RWPE2 (cell line): ENCODE measurements at regions not wholly inside any gene's neighbourhood (a gene's known extent, or its start where the extent isn't known, plus 50 kb on each side); places are given as distances from the start of the nearest gene placed in this dataset.

ENCODE experiments used
- ATAC-seq: fragments of 200-7000 bp; cut with Tn5 transposase; 3 replicates; pipeline ENCODE4 v1.9.1; 2021; ENCODE audit warnings: low read depth
- DNase-seq: peaks from one replicate; pipeline ENCODE4 v3.0.0-alpha.2; 2020; ENCODE audit warnings: low spot score
- H3K27ac ChIP-seq: fragments of 450-650 bp; 2 replicates; pipeline ENCODE4 v1.5.1; 2017; ENCODE audit warnings: mild to moderate bottlenecking; ENCODE audit not compliant: poor library complexity, severe bottlenecking
- H3K27me3 ChIP-seq: fragments of 250-450 bp; sonication (Bioruptor Pico); 2 replicates; pipeline ENCODE4 v1.5.1; 2021; ENCODE audit warnings: mild to moderate bottlenecking, moderate library complexity; ENCODE audit not compliant: insufficient read depth, poor library complexity, severe bottlenecking
- H3K36me3 ChIP-seq: fragments of 250-450 bp; sonication (Bioruptor Pico); 2 replicates; pipeline ENCODE4 v1.5.1; 2020; ENCODE audit warnings: low read depth, mild to moderate bottlenecking, moderate library complexity
- H3K4me1 ChIP-seq: fragments of 250-450 bp; sonication (Bioruptor Pico); 2 replicates; pipeline ENCODE4 v1.5.1; 2021; ENCODE audit warnings: mild to moderate bottlenecking, moderate library complexity; ENCODE audit not compliant: insufficient read depth, poor library complexity, severe bottlenecking
- H3K4me3 ChIP-seq: fragments of 250-450 bp; sonication (Bioruptor Pico); 2 replicates; pipeline ENCODE4 v1.5.1; 2021; ENCODE audit warnings: mild to moderate bottlenecking, moderate library complexity; ENCODE audit not compliant: severe bottlenecking
- H3K9me3 ChIP-seq: fragments of 250-450 bp; sonication (Bioruptor Pico); 2 replicates; pipeline ENCODE4 v1.5.1; 2021; ENCODE audit warnings: mild to moderate bottlenecking, moderate library complexity; ENCODE audit not compliant: severe bottlenecking
- CTCF ChIP-seq: fragments of 450-650 bp; IDR thresholded peaks from one replicate; pipeline ENCODE4 v1.5.1; 2017; ENCODE audit warnings: mild to moderate bottlenecking, moderate library complexity; ENCODE audit not compliant: poor library complexity, severe bottlenecking

- H3K4me1 ChIP-seq = no peaks in the 10 kb centered on the region
- H3K9me3 ChIP-seq = no peaks in the 10 kb centered on the region
- H3K27me3 ChIP-seq = no peaks in the 10 kb centered on the region
- no peak overlapping the region for H3K4me3 ChIP-seq
- no peak overlapping the region for H3K27ac ChIP-seq
- TF ChIP-seq CTCF = no peak
- no peak for ATAC-seq
- no peak for DNase-seq
- no peaks in the 10 kb centered on the region for H3K36me3 ChIP-seq
Observed at GRCh38 chr14:53285064-53285463, 131.9 kb upstream of the DDHD1 start.

DNA sequence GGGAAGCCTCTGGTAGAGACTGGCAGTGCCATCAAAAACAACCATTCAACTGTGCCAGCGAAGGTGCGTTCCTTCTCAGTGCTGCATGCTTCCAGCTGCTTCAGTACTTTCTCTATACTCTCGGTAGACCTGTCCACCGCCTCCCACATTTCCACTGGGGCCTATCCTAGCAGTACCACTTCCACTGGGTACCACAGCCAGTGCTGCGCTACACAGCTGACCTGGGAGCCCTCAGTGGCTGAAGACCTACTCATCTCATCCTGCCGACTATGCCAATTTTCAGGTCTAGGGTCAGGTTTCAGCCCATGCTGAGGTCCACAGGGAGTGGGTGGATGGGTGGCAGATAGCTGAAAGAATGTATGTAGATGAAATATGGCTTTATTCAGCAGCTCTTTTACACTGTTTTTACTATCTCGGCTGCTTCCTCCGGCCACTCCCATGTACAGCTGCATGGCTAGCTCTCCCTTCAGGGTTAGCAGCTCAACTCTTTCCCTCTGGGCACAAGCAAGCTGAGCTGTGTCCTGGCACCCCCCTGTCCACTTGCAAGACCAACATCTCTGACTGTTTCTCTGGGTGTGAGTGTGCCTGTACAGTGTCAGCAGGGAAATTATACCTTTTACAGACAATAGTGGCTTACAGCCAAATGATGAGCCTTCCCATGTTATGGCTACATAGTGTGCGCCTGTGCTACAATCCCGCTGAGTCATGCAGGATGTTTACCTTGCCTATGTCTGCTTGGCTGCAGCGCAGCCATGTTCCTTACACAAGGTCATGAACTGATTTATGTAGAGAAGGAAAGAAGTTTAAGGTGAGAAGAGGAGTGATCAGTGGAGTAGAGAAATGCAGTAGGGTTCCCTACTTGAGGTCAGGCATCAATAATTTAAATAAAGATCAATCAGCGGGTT lies 125.7 kb upstream of the DDHD1 start:
- Histone ChIP-seq H3K36me3 (no peaks in the 10 kb centered on the region), H3K27me3 (no peaks in the 10 kb centered on the region), H3K9me3 (no peaks in the 10 kb centered on the region), H3K4me1 (peaks cover 9% of the 10 kb centered on the region), H3K27ac (peak overlapping the region; percentile 43), H3K4me3 (no peak overlapping the region)
- TF ChIP-seq CTCF = no peak
- ATAC-seq = peak; percentile 93
- no peak for DNase-seq

DNA sequence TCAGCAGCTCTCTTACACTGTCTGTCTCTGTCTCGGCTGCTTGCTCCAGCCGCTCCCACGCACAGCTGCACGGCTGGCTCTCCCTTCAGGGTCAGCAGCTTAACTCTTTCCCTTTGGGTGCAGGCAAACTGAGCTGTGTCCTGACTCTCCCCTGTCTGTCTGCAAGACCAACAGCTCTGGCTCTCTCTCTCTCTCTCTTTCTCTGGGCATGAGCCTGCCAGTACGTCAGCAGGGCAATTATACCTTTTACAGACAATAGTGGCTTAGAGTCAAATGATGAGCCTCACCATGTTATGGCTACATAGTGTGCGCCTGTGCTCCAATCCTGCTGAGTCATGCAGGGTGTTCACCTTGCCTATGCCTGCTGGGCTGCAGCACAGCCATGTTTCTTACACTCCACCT lies 120.5 kb upstream of the DDHD1 start:
- Histone ChIP-seq H3K4me1 (peaks cover 1% of the 10 kb centered on the region), H3K27ac (no peak overlapping the region), H3K9me3 (no peaks in the 10 kb centered on the region), H3K36me3 (no peaks in the 10 kb centered on the region), H3K27me3 (no peaks in the 10 kb centered on the region), H3K4me3 (no peak overlapping the region)
- DNase-seq = no peak
- no peak for TF ChIP-seq CTCF
- peak; percentile 46; the same call in 2 of the 3 replicates for ATAC-seq

DNA sequence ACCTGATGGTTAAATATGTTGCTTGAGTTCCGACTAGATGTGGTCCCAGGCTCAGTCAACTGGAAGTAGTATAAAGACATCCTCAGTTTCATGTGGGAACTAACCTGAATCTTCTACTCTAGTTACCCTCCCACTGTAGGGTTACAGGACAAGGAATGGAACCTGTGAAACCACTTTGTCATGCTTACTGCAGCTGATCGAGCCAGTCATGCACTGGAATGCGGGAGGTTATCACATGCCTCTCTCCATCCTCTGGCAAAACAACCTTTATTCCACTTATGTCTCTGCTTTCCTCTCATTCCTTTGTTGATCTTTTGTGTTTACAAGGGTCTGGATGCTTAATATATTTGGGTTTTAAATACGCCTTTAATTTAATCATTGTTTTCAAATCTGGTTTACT lies 111.9 kb upstream of the DDHD1 start:
- ATAC-seq = no peak
- Histone ChIP-seq H3K9me3 (no peaks in the 10 kb centered on the region), H3K4me3 (no peak overlapping the region), H3K36me3 (no peaks in the 10 kb centered on the region), H3K4me1 (no peaks in the 10 kb centered on the region), H3K27me3 (peaks cover 7% of the 10 kb centered on the region), H3K27ac (no peak overlapping the region)
- no peak for DNase-seq
- no peak for TF ChIP-seq CTCF

DNA sequence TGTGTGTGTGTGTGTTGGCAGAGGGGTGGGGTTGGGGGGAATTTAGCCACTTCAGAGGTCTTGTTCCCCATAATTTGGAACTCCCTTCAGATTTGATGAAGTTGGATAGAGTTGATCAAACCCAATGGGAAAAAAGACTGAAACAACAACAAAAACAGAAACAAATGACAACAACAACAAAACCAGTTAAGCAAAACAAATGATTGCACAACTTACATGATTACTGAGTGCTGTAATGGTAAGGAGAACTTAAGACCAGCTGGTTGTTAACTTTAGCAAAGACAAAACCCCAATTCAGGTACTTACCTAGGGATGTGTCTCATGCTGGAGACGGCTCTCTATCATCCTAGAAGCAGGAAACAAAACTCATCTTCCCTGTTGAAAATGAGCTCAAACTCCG lies 107.8 kb upstream of the DDHD1 start:
- no peaks in the 10 kb centered on the region for H3K4me1 ChIP-seq
- H3K36me3 ChIP-seq = no peaks in the 10 kb centered on the region
- no peak for TF ChIP-seq CTCF
- no peak overlapping the region for H3K4me3 ChIP-seq
- peaks cover 7% of the 10 kb centered on the region for H3K27me3 ChIP-seq
- ATAC-seq (no peak), DNase-seq (no peak)
- H3K9me3 ChIP-seq = no peaks in the 10 kb centered on the region
- H3K27ac ChIP-seq = no peak overlapping the region
